ENCODE measurements at regions not wholly inside any gene's neighbourhood (a gene's known extent, or its start where the extent isn't known, plus 50 kb on each side); places are given as distances from the start of the nearest gene placed in this dataset.

DNA sequence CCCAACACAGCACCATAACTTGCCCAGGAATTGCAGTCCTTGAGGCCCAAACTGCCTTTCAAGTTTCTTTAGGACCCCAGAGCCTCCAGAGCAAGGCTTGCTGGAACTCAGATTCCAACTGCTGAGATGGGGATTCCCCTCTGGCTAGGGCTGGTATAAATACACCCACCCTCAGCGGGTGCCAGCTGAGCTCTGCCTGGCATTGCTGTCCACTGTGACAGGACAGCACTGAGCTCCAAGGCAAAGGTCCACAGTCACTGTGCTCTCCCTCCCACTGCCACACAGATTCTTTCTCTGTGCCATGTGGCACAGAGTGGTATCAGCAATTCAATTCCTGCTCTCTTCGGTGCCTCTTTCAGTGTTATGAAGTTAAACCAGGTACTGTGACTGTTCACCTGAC lies 304.2 kb upstream of the LMCD1 start:
- no peak overlapping the region for H3K4me2 ChIP-seq (ENCODE audit: extremely low read depth, insufficient read depth, low read length)
- H3K36me3 ChIP-seq (ENCODE audit: control insufficient read depth, insufficient read depth, low read length) = no peaks in the 10 kb centered on the region
- no peak for DNase-seq (ENCODE audit: low read depth in 2 of 2)
- no peaks in the 10 kb centered on the region for H3K4me1 ChIP-seq (ENCODE audit: control insufficient read depth, extremely low read depth, insufficient read depth, low read length)
- H3K4me3 ChIP-seq (replicated peaks in 1 of 4; ENCODE audit: control extremely low read depth in 1 of 4, insufficient read depth in 1 of 4, low read depth in 3 of 4, low read length in 4 of 4) = no peak overlapping the region
- H2AFZ ChIP-seq (ENCODE audit: low read length) = no peak overlapping the region
- no peaks in the 10 kb centered on the region for H3K9me3 ChIP-seq (ENCODE audit: control insufficient read depth, insufficient read depth, low read depth, low read length)
- TF ChIP-seq, protein P1, sequence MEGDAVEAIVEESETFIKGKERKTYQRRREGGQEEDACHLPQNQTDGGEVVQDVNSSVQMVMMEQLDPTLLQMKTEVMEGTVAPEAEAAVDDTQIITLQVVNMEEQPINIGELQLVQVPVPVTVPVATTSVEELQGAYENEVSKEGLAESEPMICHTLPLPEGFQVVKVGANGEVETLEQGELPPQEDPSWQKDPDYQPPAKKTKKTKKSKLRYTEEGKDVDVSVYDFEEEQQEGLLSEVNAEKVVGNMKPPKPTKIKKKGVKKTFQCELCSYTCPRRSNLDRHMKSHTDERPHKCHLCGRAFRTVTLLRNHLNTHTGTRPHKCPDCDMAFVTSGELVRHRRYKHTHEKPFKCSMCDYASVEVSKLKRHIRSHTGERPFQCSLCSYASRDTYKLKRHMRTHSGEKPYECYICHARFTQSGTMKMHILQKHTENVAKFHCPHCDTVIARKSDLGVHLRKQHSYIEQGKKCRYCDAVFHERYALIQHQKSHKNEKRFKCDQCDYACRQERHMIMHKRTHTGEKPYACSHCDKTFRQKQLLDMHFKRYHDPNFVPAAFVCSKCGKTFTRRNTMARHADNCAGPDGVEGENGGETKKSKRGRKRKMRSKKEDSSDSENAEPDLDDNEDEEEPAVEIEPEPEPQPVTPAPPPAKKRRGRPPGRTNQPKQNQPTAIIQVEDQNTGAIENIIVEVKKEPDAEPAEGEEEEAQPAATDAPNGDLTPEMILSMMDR (conservative IDR thresholded peaks at IDR 0.05 in 1 of 2, IDR thresholded peaks at IDR 0.05 in 1 of 2; ENCODE audit: low read depth in 1 of 2, low read length in 2 of 2) = no peak
- TF ChIP-seq EZH2 (IDR thresholded peaks at IDR 0.05; ENCODE audit: low read length, missing control alignments) = no peak
- H3K27me3 ChIP-seq (ENCODE audit: control insufficient read depth, insufficient read depth, low read length) = no peaks in the 10 kb centered on the region
- H4K20me1 ChIP-seq (ENCODE audit: control insufficient read depth, extremely low read depth, insufficient read depth, low read length) = no peaks in the 10 kb centered on the region
- no peaks in the 10 kb centered on the region for H3K79me2 ChIP-seq (ENCODE audit: control insufficient read depth, insufficient read depth, low read length)
- H3K27ac ChIP-seq (ENCODE audit: insufficient read depth, low read length) = no peak overlapping the region
- H3K9ac ChIP-seq (ENCODE audit: insufficient read depth, low read length) = no peak overlapping the region

DNA sequence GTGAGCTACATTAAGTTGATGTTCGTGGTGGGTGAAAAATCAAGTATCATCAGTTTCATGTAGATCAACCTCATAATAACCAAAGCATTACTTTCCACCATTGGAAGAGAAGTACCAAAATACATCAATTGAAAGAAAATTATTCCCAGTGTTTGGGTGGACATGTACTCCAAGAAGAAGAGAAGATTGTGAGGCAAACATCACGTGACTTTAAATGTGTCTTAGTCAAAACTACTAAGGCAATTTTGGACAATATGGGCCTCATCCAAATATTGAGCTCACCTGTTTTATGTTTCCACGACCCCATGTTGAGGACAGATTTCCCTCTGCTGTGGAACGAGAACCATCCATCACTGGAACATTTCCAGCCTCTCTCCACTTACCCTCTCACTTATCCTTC lies 303.0 kb upstream of the LMCD1 start:
- Histone ChIP-seq H3K27me3 (ENCODE audit: control insufficient read depth, insufficient read depth, low read length) (no peaks in the 10 kb centered on the region), H3K27ac (ENCODE audit: insufficient read depth, low read length) (no peak overlapping the region), H4K20me1 (ENCODE audit: control insufficient read depth, extremely low read depth, insufficient read depth, low read length) (no peaks in the 10 kb centered on the region), H3K4me1 (ENCODE audit: control insufficient read depth, extremely low read depth, insufficient read depth, low read length) (no peaks in the 10 kb centered on the region), H3K4me3 (replicated peaks in 1 of 4; ENCODE audit: control extremely low read depth in 1 of 4, insufficient read depth in 1 of 4, low read depth in 3 of 4, low read length in 4 of 4) (no peak overlapping the region), H2AFZ (ENCODE audit: low read length) (no peak overlapping the region), H3K9me3 (ENCODE audit: control insufficient read depth, insufficient read depth, low read depth, low read length) (no peaks in the 10 kb centered on the region), H3K9ac (ENCODE audit: insufficient read depth, low read length) (no peak overlapping the region), H3K79me2 (ENCODE audit: control insufficient read depth, insufficient read depth, low read length) (no peaks in the 10 kb centered on the region), H3K4me2 (ENCODE audit: extremely low read depth, insufficient read depth, low read length) (no peak overlapping the region), H3K36me3 (ENCODE audit: control insufficient read depth, insufficient read depth, low read length) (no peaks in the 10 kb centered on the region)
- no peak for DNase-seq (ENCODE audit: low read depth in 2 of 2)
- TF ChIP-seq, protein P1 (conservative IDR thresholded peaks at IDR 0.05 in 1 of 2, IDR thresholded peaks at IDR 0.05 in 1 of 2; ENCODE audit: low read depth in 1 of 2, low read length in 2 of 2) = no peak
- no peak for TF ChIP-seq EZH2 (IDR thresholded peaks at IDR 0.05; ENCODE audit: low read length, missing control alignments)

DNA sequence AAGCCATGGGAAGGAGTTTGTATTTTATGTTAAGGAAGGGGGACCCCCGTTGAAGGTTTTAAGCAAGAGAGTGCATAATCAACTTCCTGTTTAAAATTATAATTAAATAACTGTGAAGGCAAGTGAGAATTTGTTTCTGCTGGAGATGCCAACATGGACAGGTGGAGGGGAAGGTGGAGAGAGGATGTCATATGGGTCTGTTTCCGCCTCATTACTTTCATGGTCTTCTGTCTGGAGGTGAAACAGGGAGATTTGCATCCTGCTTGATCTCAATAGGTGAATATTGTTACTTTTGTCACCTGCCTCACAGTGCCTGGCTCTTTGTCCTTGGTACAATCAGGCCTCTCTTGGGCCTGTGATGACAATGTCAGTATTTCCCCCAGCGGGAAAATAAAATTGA lies 300.6 kb upstream of the LMCD1 start:
- TF ChIP-seq EZH2 (IDR thresholded peaks at IDR 0.05; ENCODE audit: low read length, missing control alignments) = no peak
- TF ChIP-seq, protein P1 (conservative IDR thresholded peaks at IDR 0.05 in 1 of 2, IDR thresholded peaks at IDR 0.05 in 1 of 2; ENCODE audit: low read depth in 1 of 2, low read length in 2 of 2) = no peak
- H3K9me3 ChIP-seq (ENCODE audit: control insufficient read depth, insufficient read depth, low read depth, low read length) = no peaks in the 10 kb centered on the region

More for the DNA sequence above, 300.6 kb upstream of the LMCD1 start:
- H3K36me3 ChIP-seq (ENCODE audit: control insufficient read depth, insufficient read depth, low read length) = no peaks in the 10 kb centered on the region
- no peak for DNase-seq (ENCODE audit: low read depth in 2 of 2)
- H3K4me2 ChIP-seq (ENCODE audit: extremely low read depth, insufficient read depth, low read length) = no peak overlapping the region
- H3K4me3 ChIP-seq (replicated peaks in 1 of 4; ENCODE audit: control extremely low read depth in 1 of 4, insufficient read depth in 1 of 4, low read depth in 3 of 4, low read length in 4 of 4) = no peak overlapping the region
- H4K20me1 ChIP-seq (ENCODE audit: control insufficient read depth, extremely low read depth, insufficient read depth, low read length) = no peaks in the 10 kb centered on the region
- no peak overlapping the region for H2AFZ ChIP-seq (ENCODE audit: low read length)
- H3K27me3 ChIP-seq (ENCODE audit: control insufficient read depth, insufficient read depth, low read length) = no peaks in the 10 kb centered on the region
- no peak overlapping the region for H3K27ac ChIP-seq (ENCODE audit: insufficient read depth, low read length)
- no peak overlapping the region for H3K9ac ChIP-seq (ENCODE audit: insufficient read depth, low read length)
- H3K79me2 ChIP-seq (ENCODE audit: control insufficient read depth, insufficient read depth, low read length) = no peaks in the 10 kb centered on the region
- H3K4me1 ChIP-seq (ENCODE audit: control insufficient read depth, extremely low read depth, insufficient read depth, low read length) = no peaks in the 10 kb centered on the region
